GM18508 (cell line): ENCODE measurements at regions not wholly inside any gene's neighbourhood (a gene's known extent, or its start where the extent isn't known, plus 50 kb on each side); places are given as distances from the start of the nearest gene placed in this dataset.
"Not testable (repeated sequence)": the region's sequence is repeated elsewhere in the genome, so short reads cannot be mapped to it uniquely, and the experiment has no call there.

Source experiments
- ATAC-seq: cut with Tn5 transposase; IDR thresholded peaks from one replicate; pipeline ENCODE4 v1.9.1; 2021; ENCODE audit warnings: moderate number of reproducible peaks; ENCODE audit not compliant: insufficient read depth, unreplicated experiment

DNA sequence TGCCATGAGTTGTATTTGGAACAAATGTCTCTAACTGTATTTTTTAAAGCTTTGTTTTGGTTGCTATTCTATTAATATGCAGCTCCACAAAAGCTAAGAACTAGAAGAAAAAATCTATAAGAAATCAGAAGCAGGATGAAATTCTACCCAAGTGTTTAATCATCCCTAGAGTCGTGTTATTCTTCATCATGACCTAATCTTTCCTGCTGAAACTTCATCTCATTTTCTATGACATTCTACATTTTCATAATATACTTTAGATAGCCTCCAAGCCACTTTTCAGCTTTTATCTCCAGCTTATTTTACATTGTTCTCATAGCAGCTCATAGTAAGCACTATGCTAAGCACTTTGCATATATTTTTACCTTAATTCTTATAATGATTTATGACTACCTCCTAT is 302.8 kb downstream of the FOXO1 start:
- no peak for ATAC-seq

GRCh38 chr13:40366119-40366518 is 300.3 kb downstream of the FOXO1 start:
- no peak for ATAC-seq

DNA sequence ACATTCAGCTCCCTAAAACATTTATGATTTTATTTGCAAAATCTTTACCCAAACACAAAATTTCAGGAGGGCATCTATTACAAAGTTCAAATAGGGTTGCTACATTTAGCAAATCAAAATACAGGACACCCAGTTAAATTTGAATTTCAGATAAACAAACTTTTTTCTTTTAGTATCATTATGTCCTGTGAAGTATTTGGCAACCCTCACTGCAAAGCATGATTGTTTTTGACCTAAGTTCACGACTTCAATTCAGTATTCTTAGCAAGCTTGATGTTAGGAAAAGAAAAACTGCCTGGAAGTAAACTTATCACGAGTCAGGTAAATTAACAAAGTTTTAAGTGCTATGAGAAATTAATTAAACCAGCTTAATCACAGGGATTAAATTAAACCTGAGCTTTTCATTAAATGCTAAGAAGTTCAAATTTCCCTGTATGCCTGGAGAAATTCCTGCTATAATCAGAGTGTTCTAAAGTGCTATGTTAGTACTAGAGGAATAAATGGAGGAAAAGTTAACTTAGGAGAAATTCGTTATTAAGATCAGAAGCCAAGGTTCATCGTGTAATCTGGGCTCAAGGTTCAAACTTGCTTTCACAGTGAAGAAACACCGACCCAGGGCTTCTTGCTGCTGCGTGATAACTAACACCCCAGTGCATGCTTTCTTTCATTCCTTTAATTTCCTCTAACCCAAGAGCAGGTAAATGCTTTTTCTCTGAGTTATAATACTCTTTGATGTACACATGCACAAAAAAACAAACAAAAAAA is 298.1 kb downstream of the FOXO1 start:
- ATAC-seq = no peak

GRCh38 chr13:40370661-40371060 is 295.8 kb downstream of the FOXO1 start:
- no peak for ATAC-seq

GRCh38 chr13:40371531-40372125 is 294.8 kb downstream of the FOXO1 start:
- ATAC-seq = no peak

GRCh38 chr13:40373608-40374007 is 292.8 kb downstream of the FOXO1 start:
- ATAC-seq = not testable (repeated sequence)

- ATAC-seq = no peak
These were observed 290.8 kb downstream of the FOXO1 start for GRCh38 chr13:40375489-40376171.

- ATAC-seq = no peak
These were observed 290.1 kb downstream of the FOXO1 start for GRCh38 chr13:40376296-40376849.

GRCh38 chr13:40376867-40377535 is 289.4 kb downstream of the FOXO1 start:
- no peak for ATAC-seq

- no peak for ATAC-seq
These were observed 288.7 kb downstream of the FOXO1 start for GRCh38 chr13:40377783-40378182.

GRCh38 chr13:40379196-40379595 is 287.2 kb downstream of the FOXO1 start:
- no peak for ATAC-seq

- no peak for ATAC-seq
These were observed 286.5 kb downstream of the FOXO1 start for GRCh38 chr13:40379794-40380578.

GRCh38 chr13:40381935-40382764 is 284.3 kb downstream of the FOXO1 start:
- no peak for ATAC-seq

GRCh38 chr13:40383132-40383531 is 283.3 kb downstream of the FOXO1 start:
- no peak for ATAC-seq

DNA sequence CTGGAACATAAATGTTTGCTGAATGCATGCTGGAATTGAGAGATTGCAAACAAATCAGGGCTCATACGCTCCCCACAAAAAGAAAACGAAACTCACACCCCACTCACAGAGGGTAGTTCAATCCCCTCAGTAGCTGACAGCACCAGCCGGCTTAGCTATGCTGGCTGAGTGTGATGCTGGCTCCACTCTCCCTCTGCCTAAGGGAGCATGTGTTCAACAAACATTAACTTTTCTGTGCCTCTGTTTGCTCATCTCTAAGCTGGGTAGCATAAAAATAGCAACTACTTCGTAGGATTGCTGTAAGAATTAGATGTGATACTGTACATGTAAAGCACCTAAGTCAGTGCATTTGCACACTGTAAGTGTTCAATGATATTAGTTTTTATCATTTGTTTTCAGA is 282.6 kb downstream of the FOXO1 start:
- no peak for ATAC-seq

DNA sequence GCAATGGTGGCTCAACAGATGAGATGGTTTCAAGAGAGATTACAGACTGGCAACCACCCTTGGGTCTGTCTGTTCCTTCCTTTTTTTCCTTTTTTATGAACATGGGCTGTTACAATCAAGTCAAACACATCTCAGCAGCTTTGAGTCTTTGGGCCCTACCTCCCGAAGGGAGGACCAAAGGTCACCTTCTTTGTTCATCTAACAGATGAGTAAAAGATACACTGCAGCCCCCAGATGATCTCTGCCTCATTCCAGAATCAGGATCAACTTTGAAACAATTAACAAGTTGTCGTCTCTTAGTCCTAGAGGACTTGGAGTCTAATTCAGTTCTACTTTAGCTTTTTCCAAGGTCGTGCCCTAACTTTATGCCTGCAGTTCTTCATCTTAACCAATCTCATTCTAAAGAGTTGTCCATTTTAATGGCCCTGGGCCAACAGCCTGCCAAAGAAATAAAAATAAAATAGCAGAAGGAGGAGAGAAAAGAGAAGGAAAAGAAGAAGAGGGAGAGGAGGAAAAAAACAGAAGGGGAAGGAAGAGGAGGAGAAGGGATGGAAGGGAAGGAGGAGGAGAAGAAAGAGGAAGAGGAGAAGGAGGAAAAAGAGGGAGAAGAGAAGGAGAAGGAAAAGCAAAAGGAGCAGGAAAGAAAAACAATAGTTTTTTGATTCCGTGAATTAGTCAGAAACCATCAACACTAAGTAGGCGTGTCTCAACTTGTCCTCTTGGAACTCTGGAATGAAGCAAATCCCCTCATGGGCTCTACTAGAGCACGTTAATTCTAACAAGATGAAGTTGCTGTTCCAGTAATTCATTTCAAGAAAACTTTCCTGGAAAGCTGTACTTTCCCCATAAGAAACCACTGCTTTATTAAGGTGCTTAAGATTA is 281.2 kb downstream of the FOXO1 start:
- ATAC-seq = no peak

- no peak for ATAC-seq
These were observed 280.6 kb downstream of the FOXO1 start for GRCh38 chr13:40385858-40386180.

GRCh38 chr13:40386586-40386985 is 279.9 kb downstream of the FOXO1 start:
- no peak for ATAC-seq
